PC-9 (cell line): ENCODE measurements at regions not wholly inside any gene's neighbourhood (a gene's known extent, or its start where the extent isn't known, plus 50 kb on each side); places are given as distances from the start of the nearest gene placed in this dataset.

Experiments used
- BruUV-seq: library from RNA; stranded (reverse); fragments of 400-500 nt; replicated peaks from 2 replicates; lab custom pipeline; 2021; lab: Mats Ljungman, UMichigan
- CTCF ChIA-PET: fragments of 300-600 bp; sonication (Branson Sonifier 250); formaldehyde crosslinking; loops from one replicate; lab custom pipeline; 2022; ENCODE audit warnings: antibody characterized with exemption; lab: Charles Lee
- POLR2A ChIA-PET: fragments of 300-600 bp; sonication (Branson Sonifier 250); formaldehyde crosslinking; loops from one replicate; lab custom pipeline; 2022; ENCODE audit warnings: antibody characterized with exemption; ENCODE audit not compliant: unreplicated experiment; lab: Charles Lee
- DNase-seq, 2 experiments: peaks; one replicate each; pipeline versions ENCODE4 v3.0.0 to v3.0.0-alpha.2; 2015 to 2022; ENCODE audit warnings: mixed read lengths in 1 of 2
- H2AFZ ChIP-seq: fragments of 200-600 bp; sonication (generic); 2 replicates; pipeline ENCODE4 v1.8.1; 2017; ENCODE audit warnings: antibody characterized with exemption
- H3F3A ChIP-seq: fragments of 200-600 bp; sonication (generic); 2 replicates; pipeline ENCODE4 v1.8.1; 2017; ENCODE audit warnings: antibody characterized with exemption, mild to moderate bottlenecking, low read depth; ENCODE audit not compliant: insufficient read depth
- H3K27ac ChIP-seq: fragments of 200-600 bp; sonication (generic); 2 replicates; pipeline ENCODE4 v1.6.1; 2016; ENCODE audit warnings: mixed run types
- H3K27me3 ChIP-seq: fragments of 200-600 bp; sonication (generic); 2 replicates; pipeline ENCODE4 v1.6.1; 2016; ENCODE audit warnings: low read depth, mixed run types; ENCODE audit not compliant: insufficient read depth
- H3K36me3 ChIP-seq: fragments of 200-600 bp; sonication (generic); 2 replicates; pipeline ENCODE4 v1.6.1; 2016; ENCODE audit warnings: low read depth, mixed run types
- H3K4me1 ChIP-seq: fragments of 200-600 bp; sonication (generic); replicated peaks from 2 replicates; pipeline ENCODE4 v1.6.1; 2016; ENCODE audit warnings: mixed run types; ENCODE audit not compliant: insufficient read depth
- H3K4me2 ChIP-seq: fragments of 200-600 bp; sonication (generic); 2 replicates; pipeline ENCODE4 v1.6.1; 2017; ENCODE audit warnings: mixed run types
- H3K4me3 ChIP-seq: fragments of 200-600 bp; sonication (generic); 2 replicates; pipeline ENCODE4 v1.6.1; 2016; ENCODE audit warnings: mixed run types
- H3K79me2 ChIP-seq: fragments of 200-600 bp; sonication (generic); 2 replicates; pipeline ENCODE4 v1.6.1; 2017; ENCODE audit warnings: low read depth, mixed run types
- H3K9me2 ChIP-seq: fragments of 200-600 bp; sonication (generic); 2 replicates; pipeline ENCODE4 v1.8.1; 2017; ENCODE audit warnings: mild to moderate bottlenecking; ENCODE audit not compliant: insufficient read depth
- H3K9me3 ChIP-seq: fragments of 200-600 bp; sonication (generic); 2 replicates; pipeline ENCODE4 v1.8.1; 2016; ENCODE audit warnings: low read depth; ENCODE audit not compliant: insufficient read depth
- H4K20me1 ChIP-seq: fragments of 200-600 bp; sonication (generic); 2 replicates; pipeline ENCODE4 v1.8.1; 2017; ENCODE audit not compliant: insufficient read depth
- CTCF ChIP-seq: fragments of 200-600 bp; sonication (generic); conservative IDR thresholded peaks from 2 replicates; pipeline ENCODE4 v1.6.1; 2017; ENCODE audit warnings: mixed run types, antibody characterized with exemption, mild to moderate bottlenecking, moderate library complexity
- EZH2 ChIP-seq: fragments of 200-600 bp; sonication (generic); IDR thresholded peaks from 2 replicates; pipeline ENCODE4 v1.8.0; 2017; ENCODE audit warnings: antibody characterized with exemption, low read depth
- intact Hi-C: fragments of 100-400 bp; cut with micrococcal nuclease; formaldehyde crosslinking; loops from one replicate; pipeline ENCODE4 v1.10.0; 2022; ENCODE audit not compliant: unreplicated experiment

- no peak overlapping the region for H3K27ac ChIP-seq
- peaks cover 18% of the 10 kb centered on the region; the same call in 1 of the 2 replicates for H3K27me3 ChIP-seq
- H3F3A ChIP-seq: no peaks in the 10 kb centered on the region
- H3K9me2 ChIP-seq: no peaks in the 10 kb centered on the region
- H3K4me3 ChIP-seq: no peak overlapping the region
- POLR2A ChIA-PET: no interaction called here
- no peak for DNase-seq
- BruUV-seq: no TSS peak
- CTCF ChIA-PET: no interaction called here
- H4K20me1 ChIP-seq: no peaks in the 10 kb centered on the region
- no peaks in the 10 kb centered on the region for H3K9me3 ChIP-seq
- H3K4me1 ChIP-seq: no peaks in the 10 kb centered on the region
- no peak overlapping the region for H2AFZ ChIP-seq
- no peaks in the 10 kb centered on the region for H3K36me3 ChIP-seq
- no peak overlapping the region; the same call in 1 of the 2 replicates for H3K4me2 ChIP-seq
- no peak for TF ChIP-seq EZH2
- no peak for TF ChIP-seq CTCF
- intact Hi-C loops: no loop called here
- H3K79me2 ChIP-seq: no peaks in the 10 kb centered on the region
Observed at GRCh38 chr12:115377779-115378178, 693.8 kb upstream of the TBX3 start.

GRCh38 chr12:115377230-115377629 is 693.3 kb upstream of the TBX3 start:
- BruUV-seq: no TSS peak
- H3K9me3 ChIP-seq: no peaks in the 10 kb centered on the region
- H3K36me3 ChIP-seq: no peaks in the 10 kb centered on the region
- ChIA-PET POLR2A (no interaction called here), CTCF (no interaction called here)
- TF ChIP-seq CTCF (no peak), EZH2 (no peak)
- no peaks in the 10 kb centered on the region for H3F3A ChIP-seq
- H4K20me1 ChIP-seq: no peaks in the 10 kb centered on the region
- H2AFZ ChIP-seq: no peak overlapping the region
- no peaks in the 10 kb centered on the region for H3K9me2 ChIP-seq
- H3K4me2 ChIP-seq: no peak overlapping the region
- intact Hi-C loops: no loop called here
- H3K79me2 ChIP-seq: no peaks in the 10 kb centered on the region
- no peak overlapping the region for H3K4me3 ChIP-seq
- no peak overlapping the region for H3K27ac ChIP-seq
- peaks cover 15% of the 10 kb centered on the region; the same call in 1 of the 2 replicates for H3K27me3 ChIP-seq
- DNase-seq: no peak
- H3K4me1 ChIP-seq: no peaks in the 10 kb centered on the region

- TF ChIP-seq EZH2: no peak
- no peak for TF ChIP-seq CTCF
- intact Hi-C loops: no loop called here
- Histone ChIP-seq H3K27me3 (peaks cover 12% of the 10 kb centered on the region; the same call in 1 of the 2 replicates), H3K4me1 (no peaks in the 10 kb centered on the region), H4K20me1 (no peaks in the 10 kb centered on the region), H3K27ac (no peak overlapping the region), H3K4me3 (no peak overlapping the region), H2AFZ (0 out of 2 replicates have a peak overlapping the region, but pooled peaks have one; percentile 55), H3K9me2 (no peaks in the 10 kb centered on the region), H3K4me2 (peak overlapping the region; percentile 40), H3K36me3 (no peaks in the 10 kb centered on the region), H3F3A (no peaks in the 10 kb centered on the region), H3K9me3 (no peaks in the 10 kb centered on the region), H3K79me2 (no peaks in the 10 kb centered on the region)
- POLR2A ChIA-PET: interaction anchor here (0.7 kb wide), 1 partner anchor 567 kb away, joined by 3 read pairs; no protein-coding TSS in a partner anchor
- CTCF ChIA-PET: no interaction called here
- BruUV-seq: no TSS peak
- no peak for DNase-seq
Observed at GRCh38 chr12:115375186-115375991, 691.4 kb upstream of the TBX3 start.
